MM.1S (cell line): ENCODE measurements at regions not wholly inside any gene's neighbourhood (a gene's known extent, or its start where the extent isn't known, plus 50 kb on each side); places are given as distances from the start of the nearest gene placed in this dataset.

Source experiments
- DNase-seq: peaks from one replicate; pipeline ENCODE4 v3.0.0-alpha.2; 2015
- H2AFZ ChIP-seq: fragments of 300-600 bp; sonication (generic); 2 replicates; pipeline ENCODE4 v1.6.0; 2016; ENCODE audit warnings: antibody characterized with exemption, low read length
- H3F3A ChIP-seq: fragments of 300-600 bp; sonication (generic); 2 replicates; pipeline ENCODE4 v1.6.1; 2016; ENCODE audit warnings: mild to moderate bottlenecking, antibody characterized with exemption, low read length, moderate library complexity, mixed read lengths; ENCODE audit not compliant: insufficient read depth
- H3K27ac ChIP-seq: fragments of 300-600 bp; sonication (generic); 2 replicates; pipeline ENCODE4 v1.5.1; 2016; ENCODE audit warnings: mild to moderate bottlenecking, low read length
- H3K27me3 ChIP-seq: fragments of 300-600 bp; sonication (generic); replicated peaks from 2 replicates; pipeline ENCODE4 v1.6.0; 2016; ENCODE audit warnings: low read length; ENCODE audit not compliant: insufficient read depth
- H3K36me3 ChIP-seq: fragments of 300-600 bp; sonication (generic); replicated peaks from 2 replicates; pipeline ENCODE4 v1.6.1; 2016; ENCODE audit warnings: mild to moderate bottlenecking, low read length, mixed read lengths; ENCODE audit not compliant: insufficient read depth
- H3K4me1 ChIP-seq: fragments of 300-600 bp; sonication (generic); 2 replicates; pipeline ENCODE4 v1.6.1; 2016; ENCODE audit warnings: low read length, mixed read lengths
- H3K4me2 ChIP-seq: fragments of 300-600 bp; sonication (generic); 2 replicates; pipeline ENCODE4 v1.6.0; 2016; ENCODE audit warnings: low read depth, low read length
- H3K4me3 ChIP-seq: fragments of 300-600 bp; sonication (generic); 2 replicates; pipeline ENCODE4 v1.5.1; 2016; ENCODE audit warnings: low read length, mixed read lengths
- H3K79me2 ChIP-seq: fragments of 300-600 bp; sonication (generic); 2 replicates; pipeline ENCODE4 v1.6.1; 2016; ENCODE audit warnings: mixed run types, low read length, mixed read lengths
- H3K9ac ChIP-seq: fragments of 300-600 bp; sonication (generic); 2 replicates; pipeline ENCODE4 v1.6.1; 2016; ENCODE audit warnings: low read length, mixed read lengths
- H3K9me2 ChIP-seq: fragments of 300-600 bp; sonication (generic); replicated peaks from 2 replicates; pipeline ENCODE4 v1.6.1; 2016; ENCODE audit warnings: mild to moderate bottlenecking, low read length, mixed read lengths; ENCODE audit not compliant: insufficient read depth
- H3K9me3 ChIP-seq: fragments of 300-600 bp; sonication (generic); replicated peaks from 2 replicates; pipeline ENCODE4 v1.6.1; 2016; ENCODE audit warnings: mild to moderate bottlenecking, low read length, mixed read lengths; ENCODE audit not compliant: insufficient read depth
- H4K20me1 ChIP-seq: fragments of 300-600 bp; sonication (generic); 2 replicates; pipeline ENCODE4 v1.6.1; 2016; ENCODE audit warnings: mild to moderate bottlenecking, low read length, moderate library complexity, mixed read lengths; ENCODE audit not compliant: insufficient read depth
- CTCF ChIP-seq: fragments of 300-600 bp; sonication (generic); IDR thresholded peaks from 2 replicates; pipeline ENCODE4 v1.5.1; 2016; ENCODE audit warnings: antibody characterized with exemption, low read length, mixed read lengths
- EZH2 ChIP-seq: fragments of 300-600 bp; sonication (generic); optimal IDR thresholded peaks from 2 replicates; pipeline ENCODE3; 2017; ENCODE audit warnings: low read depth, mild to moderate bottlenecking, antibody characterized with exemption, low read length, mixed read lengths
- EZH2phosphoT487 ChIP-seq: fragments of 300-600 bp; sonication (generic); IDR thresholded peaks from 2 replicates; pipeline ENCODE4 v1.6.1; 2018; ENCODE audit warnings: antibody characterized with exemption, low read length

GRCh38 chr1:82718719-82719419, 918.1 kb downstream of the ADGRL2 start:
- DNase-seq, result no peak
- H3K79me2 ChIP-seq, result no peaks in the 10 kb centered on the region
- no peak overlapping the region for H3K27ac ChIP-seq
- H2AFZ ChIP-seq, result no peak overlapping the region
- no peak overlapping the region for H3K9ac ChIP-seq
- no peaks in the 10 kb centered on the region for H3K9me2 ChIP-seq
- 0 out of 2 replicates have a peak, but pooled peaks cover 3% of the 10 kb centered on the region for H3K4me1 ChIP-seq
- no peaks in the 10 kb centered on the region for H3K36me3 ChIP-seq
- no peaks in the 10 kb centered on the region for H3F3A ChIP-seq
- no peaks in the 10 kb centered on the region for H3K9me3 ChIP-seq
- no peaks in the 10 kb centered on the region for H3K27me3 ChIP-seq
- H3K4me2 ChIP-seq, result no peak overlapping the region
- no peak overlapping the region for H3K4me3 ChIP-seq
- H4K20me1 ChIP-seq, result no peaks in the 10 kb centered on the region
- no peak for TF ChIP-seq EZH2
- no peak for TF ChIP-seq EZH2phosphoT487
- TF ChIP-seq CTCF, result no peak

- no peak overlapping the region for H3K4me3 ChIP-seq
- H3K79me2 ChIP-seq, result no peaks in the 10 kb centered on the region
- no peaks in the 10 kb centered on the region for H3K36me3 ChIP-seq
- TF ChIP-seq CTCF (no peak), EZH2 (no peak), EZH2phosphoT487 (no peak)
- no peaks in the 10 kb centered on the region for H3K27me3 ChIP-seq
- H3K9me3 ChIP-seq, result no peaks in the 10 kb centered on the region
- H3K9me2 ChIP-seq, result no peaks in the 10 kb centered on the region
- H4K20me1 ChIP-seq, result no peaks in the 10 kb centered on the region
- H3K4me2 ChIP-seq, result no peak overlapping the region
- no peak for DNase-seq
- no peak overlapping the region for H2AFZ ChIP-seq
- no peak overlapping the region for H3K9ac ChIP-seq
- no peaks in the 10 kb centered on the region for H3K4me1 ChIP-seq
- no peak overlapping the region for H3K27ac ChIP-seq
- no peaks in the 10 kb centered on the region for H3F3A ChIP-seq
These were observed 909.4 kb downstream of the ADGRL2 start for GRCh38 chr1:82710091-82710490.

GRCh38 chr1:82707681-82708080, 906.9 kb downstream of the ADGRL2 start:
- no peak overlapping the region for H3K9ac ChIP-seq
- no peak overlapping the region for H3K4me3 ChIP-seq
- DNase-seq, result no peak
- no peaks in the 10 kb centered on the region for H3F3A ChIP-seq
- no peak overlapping the region for H3K4me2 ChIP-seq
- H3K4me1 ChIP-seq, result no peaks in the 10 kb centered on the region
- no peaks in the 10 kb centered on the region for H3K36me3 ChIP-seq
- H3K79me2 ChIP-seq, result no peaks in the 10 kb centered on the region
- no peak overlapping the region for H3K27ac ChIP-seq
- H3K9me3 ChIP-seq, result no peaks in the 10 kb centered on the region
- no peaks in the 10 kb centered on the region for H3K27me3 ChIP-seq
- H3K9me2 ChIP-seq, result no peaks in the 10 kb centered on the region
- no peak overlapping the region for H2AFZ ChIP-seq
- no peak for TF ChIP-seq EZH2phosphoT487
- no peak for TF ChIP-seq CTCF
- H4K20me1 ChIP-seq, result no peaks in the 10 kb centered on the region
